Brain microvascular endothelial cell (primary cell): ENCODE measurements at regions not wholly inside any gene's neighbourhood (a gene's known extent, or its start where the extent isn't known, plus 50 kb on each side); places are given as distances from the start of the nearest gene placed in this dataset.

ENCODE experiments used
- DNase-seq: peaks from one replicate; pipeline ENCODE4 v3.0.0-alpha.2; 2020
- H3K27ac ChIP-seq: fragments of 250-450 bp; sonication (Bioruptor Pico); 2 replicates; pipeline ENCODE4 v1.5.1; 2020; ENCODE audit warnings: mild to moderate bottlenecking, moderate library complexity
- H3K27me3 ChIP-seq: fragments of 250-450 bp; sonication (Bioruptor Pico); replicated peaks from 2 replicates; pipeline ENCODE4 v1.5.1; 2020; ENCODE audit warnings: mild to moderate bottlenecking
- H3K36me3 ChIP-seq: fragments of 250-450 bp; sonication (Bioruptor Pico); replicated peaks from 2 replicates; pipeline ENCODE4 v1.5.1; 2020; ENCODE audit warnings: mild to moderate bottlenecking
- H3K4me3 ChIP-seq: 2 replicates; pipeline ENCODE4 v1.5.1; 2011; ENCODE audit warnings: low read depth, mild to moderate bottlenecking, control low read depth, low read length, moderate library complexity
- CTCF ChIP-seq: IDR thresholded peaks from 2 replicates; pipeline ENCODE4 v1.5.1; 2011; ENCODE audit warnings: low read depth, mild to moderate bottlenecking, moderate library complexity, low read length, control low read depth, inconsistent platforms; ENCODE audit errors: missing control alignments
- in situ Hi-C: cut with HindIII; loops from 2 replicates; pipeline ENCODE4 v1.10.0; 2017; ENCODE audit warnings: low sequenced_read_pairs, low pct_ligation_motif_present

DNA sequence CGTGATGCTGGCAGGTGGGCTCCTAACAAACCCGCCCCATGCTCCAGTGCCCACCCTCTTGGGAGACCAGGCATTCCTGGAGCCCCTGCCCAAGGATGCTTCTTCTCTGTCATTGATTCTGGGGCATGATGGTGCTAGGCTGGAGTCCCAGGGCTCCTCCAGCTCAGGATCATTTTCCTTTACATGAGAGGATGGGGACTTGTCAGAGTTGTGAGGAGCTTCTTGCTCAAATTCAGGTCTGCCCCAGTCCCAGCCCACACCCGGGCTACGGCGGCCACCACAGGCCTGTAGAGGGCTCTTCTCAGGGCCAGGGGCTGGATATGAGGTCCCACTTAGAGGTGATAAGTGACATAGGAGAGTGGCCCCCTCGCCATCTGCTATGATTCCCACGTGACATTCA is 141.1 kb upstream of the COPS8 start:
- H3K27me3 ChIP-seq, result no peaks in the 10 kb centered on the region
- no peak overlapping the region for H3K27ac ChIP-seq
- no peaks in the 10 kb centered on the region for H3K36me3 ChIP-seq
- DNase-seq, result no peak
- no peak for TF ChIP-seq CTCF
- H3K4me3 ChIP-seq, result no peak overlapping the region
- in situ Hi-C loops, result no loop called here

DNA sequence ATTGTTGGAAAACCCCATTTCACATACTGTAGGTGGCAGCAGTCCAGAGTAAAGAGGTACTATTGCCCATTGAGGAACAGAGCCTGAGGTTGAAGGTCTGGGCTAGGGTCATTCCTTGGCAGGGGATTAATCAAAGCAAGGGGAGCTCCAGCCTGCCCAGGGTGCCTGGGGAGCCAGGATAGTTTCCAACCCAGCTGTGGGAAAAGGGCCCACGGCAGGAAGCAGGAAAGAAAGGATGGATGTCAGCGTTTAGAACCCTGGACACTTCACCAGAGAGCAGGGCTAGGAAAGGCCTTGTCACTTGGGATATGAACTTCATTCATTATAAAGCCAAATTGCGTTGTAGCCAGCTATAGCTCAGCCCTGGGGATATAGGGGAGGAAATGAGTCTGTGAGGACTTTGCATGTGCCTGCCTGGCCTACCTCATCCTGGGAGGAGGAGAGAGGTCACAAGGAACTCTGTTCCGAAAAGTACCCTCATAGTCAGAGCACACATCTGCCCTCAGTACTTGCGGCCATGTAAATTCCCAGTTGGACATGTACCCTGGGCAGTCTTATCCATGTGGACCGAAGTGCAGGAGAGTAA is 140.2 kb upstream of the COPS8 start:
- TF ChIP-seq CTCF, result no peak
- Histone ChIP-seq H3K36me3 (no peaks in the 10 kb centered on the region), H3K27me3 (no peaks in the 10 kb centered on the region), H3K27ac (no peak overlapping the region), H3K4me3 (no peak overlapping the region)
- in situ Hi-C loops, result no loop called here
- DNase-seq, result no peak

DNA sequence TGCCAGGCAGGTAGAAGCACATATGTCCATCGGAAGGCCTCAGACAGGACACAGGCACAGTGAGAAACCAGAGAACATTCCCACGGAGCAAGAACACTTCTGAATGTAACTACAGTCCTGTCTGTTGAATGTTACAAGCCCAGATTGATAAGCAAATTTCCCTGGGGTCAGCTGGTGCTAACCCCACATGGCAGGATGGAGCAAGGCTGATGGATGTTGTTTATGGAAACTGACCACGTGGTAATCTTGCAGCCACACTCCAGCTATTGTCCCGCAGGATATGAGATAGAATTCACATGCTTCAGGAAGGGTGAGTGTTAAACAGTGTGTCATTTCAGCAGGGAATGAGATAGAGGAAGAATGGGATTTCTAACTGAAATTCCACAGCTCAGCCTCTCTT is 138.8 kb upstream of the COPS8 start:
- Histone ChIP-seq H3K27me3 (no peaks in the 10 kb centered on the region), H3K4me3 (no peak overlapping the region), H3K27ac (no peak overlapping the region), H3K36me3 (no peaks in the 10 kb centered on the region)
- in situ Hi-C loops, result no loop called here
- DNase-seq, result no peak
- no peak for TF ChIP-seq CTCF

DNA sequence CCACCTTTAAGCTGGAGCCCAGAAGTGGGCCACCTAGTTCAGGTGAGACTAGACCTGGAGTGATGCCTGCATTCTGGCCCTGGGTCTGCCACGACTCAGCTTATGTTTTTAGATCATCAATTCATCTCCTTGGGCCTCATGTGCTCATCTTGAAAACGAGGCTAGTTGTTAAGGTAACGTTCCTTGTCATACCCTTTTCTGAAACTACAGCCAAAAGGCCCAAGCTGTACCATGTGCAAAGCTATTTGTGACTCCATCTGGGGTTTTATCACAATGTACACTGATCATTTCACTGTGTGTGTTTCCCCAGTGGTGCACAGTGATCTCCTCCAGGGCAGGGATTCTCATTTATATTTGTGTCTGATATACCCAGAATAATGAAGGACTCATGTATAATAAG is 138.4 kb upstream of the COPS8 start:
- Histone ChIP-seq H3K27me3 (no peaks in the 10 kb centered on the region), H3K27ac (no peak overlapping the region), H3K4me3 (no peak overlapping the region), H3K36me3 (no peaks in the 10 kb centered on the region)
- TF ChIP-seq CTCF, result no peak
- in situ Hi-C loops, result no loop called here
- no peak for DNase-seq

GRCh38 chr2:236947896-236948295 is 137.8 kb upstream of the COPS8 start:
- Histone ChIP-seq H3K27me3 (no peaks in the 10 kb centered on the region), H3K36me3 (no peaks in the 10 kb centered on the region), H3K27ac (no peak overlapping the region), H3K4me3 (no peak overlapping the region)
- no peak for TF ChIP-seq CTCF
- DNase-seq, result no peak
- in situ Hi-C loops, result no loop called here
